SK-N-SH treated with all-trans-retinoic acid at 6 μM for 48 hours (cell line): ENCODE measurements at regions not wholly inside any gene's neighbourhood (a gene's known extent, or its start where the extent isn't known, plus 50 kb on each side); places are given as distances from the start of the nearest gene placed in this dataset.

ENCODE experiments used
- ATAC-seq: fragments of 200-7000 bp; cut with Tn5 transposase; 3 replicates; pipeline ENCODE4 v1.9.1; 2020; ENCODE audit warnings: mild to moderate bottlenecking, moderate library complexity
- ARNTL ChIP-seq: fragments of 450-650 bp; formaldehyde crosslinking; IDR thresholded peaks from 2 replicates; pipeline ENCODE4 v1.5.0; 2020; ENCODE audit warnings: low read depth, mild to moderate bottlenecking, moderate library complexity, borderline replicate concordance
- BACH2 ChIP-seq: fragments of 250-450 bp; sonication (Bioruptor Pico); IDR thresholded peaks from 2 replicates; pipeline ENCODE4 v1.9.0; 2021; ENCODE audit warnings: mild to moderate bottlenecking, borderline replicate concordance
- CSDC2 ChIP-seq: fragments of 250-450 bp; sonication (Bioruptor Pico); IDR thresholded peaks from 2 replicates; pipeline ENCODE4 v1.5.0; 2020; ENCODE audit warnings: mild to moderate bottlenecking, moderate library complexity
- CSRNP3 ChIP-seq: fragments of 250-450 bp; sonication (Bioruptor Pico); IDR thresholded peaks from 2 replicates; pipeline ENCODE4 v1.5.1; 2021; ENCODE audit warnings: mild to moderate bottlenecking, moderate library complexity
- ESRRG ChIP-seq: fragments of 250-450 bp; sonication (Bioruptor Pico); IDR thresholded peaks from 2 replicates; pipeline ENCODE4 v1.6.1; 2021; ENCODE audit warnings: mild to moderate bottlenecking
- GLIS3 ChIP-seq: fragments of 250-450 bp; sonication (Bioruptor Pico); IDR thresholded peaks from 2 replicates; pipeline ENCODE4 v1.5.0; 2020; ENCODE audit warnings: mild to moderate bottlenecking, moderate library complexity
- OSR1 ChIP-seq: fragments of 250-450 bp; sonication (Bioruptor Pico); IDR thresholded peaks from 2 replicates; pipeline ENCODE4 v1.8.0; 2022; ENCODE audit warnings: moderate library complexity, mild to moderate bottlenecking, inconsistent platforms
- PATZ1 ChIP-seq: fragments of 250-450 bp; sonication (Bioruptor Pico); IDR thresholded peaks from 2 replicates; pipeline ENCODE4 v1.8.0; 2020; ENCODE audit warnings: mild to moderate bottlenecking, moderate library complexity, borderline replicate concordance
- POU6F1 ChIP-seq: fragments of 250-450 bp; sonication (Bioruptor Pico); IDR thresholded peaks from 2 replicates; pipeline ENCODE4 v1.8.0; 2021; ENCODE audit warnings: low read depth, mild to moderate bottlenecking, moderate library complexity, borderline replicate concordance
- PPARA ChIP-seq: fragments of 250-450 bp; sonication (Bioruptor Pico); IDR thresholded peaks from 2 replicates; pipeline ENCODE4 v1.5.0; 2020; ENCODE audit warnings: mild to moderate bottlenecking, borderline replicate concordance
- RARB ChIP-seq: fragments of 250-450 bp; sonication (Bioruptor Pico); IDR thresholded peaks from 2 replicates; pipeline ENCODE4 v1.8.0; 2021; ENCODE audit warnings: mild to moderate bottlenecking, moderate library complexity
- SNAI2 ChIP-seq: fragments of 250-450 bp; sonication (Bioruptor Pico); IDR thresholded peaks from 2 replicates; pipeline ENCODE4 v1.5.0; 2020; ENCODE audit warnings: mild to moderate bottlenecking, moderate library complexity
- TOX ChIP-seq: fragments of 250-450 bp; sonication (Bioruptor Pico); IDR thresholded peaks from 2 replicates; pipeline ENCODE4 v1.8.0; 2021; ENCODE audit warnings: mild to moderate bottlenecking, moderate library complexity, borderline replicate concordance
- ZC3H10 ChIP-seq: fragments of 250-450 bp; sonication (Bioruptor Pico); IDR thresholded peaks from 2 replicates; pipeline ENCODE4 v1.5.1; 2021; ENCODE audit warnings: mild to moderate bottlenecking, moderate library complexity
- ZFP3 ChIP-seq: fragments of 250-450 bp; sonication (Bioruptor Pico); IDR thresholded peaks from 2 replicates; pipeline ENCODE4 v1.5.0; 2020; ENCODE audit warnings: mild to moderate bottlenecking, moderate library complexity
- ZFP30 ChIP-seq: fragments of 450-650 bp; formaldehyde crosslinking; IDR thresholded peaks from 2 replicates; pipeline ENCODE4 v1.5.0; 2022; ENCODE audit warnings: mild to moderate bottlenecking, moderate library complexity
- ZNF565 ChIP-seq: fragments of 450-650 bp; formaldehyde crosslinking; conservative IDR thresholded peaks from 2 replicates; pipeline ENCODE4 v1.5.0; 2020; ENCODE audit warnings: low read depth, mild to moderate bottlenecking, moderate library complexity
- ZNF70 ChIP-seq: fragments of 450-650 bp; formaldehyde crosslinking; IDR thresholded peaks from 2 replicates; pipeline ENCODE4 v1.5.0; 2020; ENCODE audit warnings: mild to moderate bottlenecking, moderate library complexity
- ZNF8 ChIP-seq: fragments of 450-650 bp; formaldehyde crosslinking; IDR thresholded peaks from 2 replicates; pipeline ENCODE4 v1.5.0; 2020; ENCODE audit warnings: mild to moderate bottlenecking, moderate library complexity
- TF ChIP-seq, protein P1 (sequence below): fragments of 250-450 bp; sonication (Bioruptor Pico); IDR thresholded peaks from 2 replicates; pipeline ENCODE4 v1.5.1; 2020; ENCODE audit warnings: low read depth, mild to moderate bottlenecking, moderate library complexity

DNA sequence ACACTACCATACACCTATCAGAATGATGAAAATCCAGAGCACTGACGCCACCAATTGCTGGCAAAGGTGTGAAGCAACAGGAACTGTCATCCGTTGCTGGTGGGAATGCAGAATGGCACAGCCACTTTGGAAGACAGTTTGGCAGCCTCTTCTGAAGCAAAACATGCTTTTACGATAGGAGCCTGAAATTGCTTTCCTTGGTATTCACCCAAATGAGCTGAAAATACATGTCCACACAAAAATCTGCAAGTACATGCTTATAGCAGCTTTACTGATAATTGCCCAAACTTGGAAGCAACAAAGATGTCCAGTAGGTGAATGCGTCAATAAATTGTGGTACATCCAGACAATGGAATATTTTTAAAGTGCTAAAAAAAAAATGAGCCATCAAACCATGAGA, 322.8 kb upstream of the FAT1 start (continued):
- TF ChIP-seq, protein P1, sequence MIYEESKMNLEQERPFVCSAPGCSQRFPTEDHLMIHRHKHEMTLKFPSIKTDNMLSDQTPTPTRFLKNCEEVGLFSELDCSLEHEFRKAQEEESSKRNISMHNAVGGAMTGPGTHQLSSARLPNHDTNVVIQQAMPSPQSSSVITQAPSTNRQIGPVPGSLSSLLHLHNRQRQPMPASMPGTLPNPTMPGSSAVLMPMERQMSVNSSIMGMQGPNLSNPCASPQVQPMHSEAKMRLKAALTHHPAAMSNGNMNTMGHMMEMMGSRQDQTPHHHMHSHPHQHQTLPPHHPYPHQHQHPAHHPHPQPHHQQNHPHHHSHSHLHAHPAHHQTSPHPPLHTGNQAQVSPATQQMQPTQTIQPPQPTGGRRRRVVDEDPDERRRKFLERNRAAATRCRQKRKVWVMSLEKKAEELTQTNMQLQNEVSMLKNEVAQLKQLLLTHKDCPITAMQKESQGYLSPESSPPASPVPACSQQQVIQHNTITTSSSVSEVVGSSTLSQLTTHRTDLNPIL, result no peak
- no peak for TF ChIP-seq PPARA
- no peak for TF ChIP-seq SNAI2 (CRISPR knock-in tag)
- no peak for TF ChIP-seq CSDC2
- no peak for TF ChIP-seq CSRNP3 (CRISPR knock-in tag)

- TF ChIP-seq ESRRG (CRISPR knock-in tag), result no peak
- TF ChIP-seq BACH2 (CRISPR knock-in tag), result no peak
- TF ChIP-seq OSR1 (CRISPR knock-in tag), result no peak
- no peak for TF ChIP-seq ZFP3 (CRISPR knock-in tag)
- no peak for TF ChIP-seq PPARA
- TF ChIP-seq ZNF8, result no peak
- no peak for TF ChIP-seq CSDC2
- TF ChIP-seq TOX (CRISPR knock-in tag), result no peak
- no peak for TF ChIP-seq SNAI2 (CRISPR knock-in tag)
- TF ChIP-seq ARNTL (CRISPR knock-in tag), result no peak
- TF ChIP-seq POU6F1, result no peak
- no peak for TF ChIP-seq GLIS3 (CRISPR knock-in tag)
- no peak for TF ChIP-seq ZNF565
- no peak for ATAC-seq
These were observed 335.4 kb upstream of the FAT1 start for GRCh38 chr4:187059021-187059420.

- TF ChIP-seq GLIS3 (CRISPR knock-in tag) (no peak), ZNF8 (no peak), ZNF70 (CRISPR knock-in tag) (no peak), CSDC2 (no peak), PPARA (no peak), ZFP3 (CRISPR knock-in tag) (no peak), ARNTL (CRISPR knock-in tag) (no peak), PATZ1 (CRISPR knock-in tag) (no peak), RARB (CRISPR knock-in tag) (no peak), ZNF565 (no peak), ZC3H10 (CRISPR knock-in tag) (no peak), POU6F1 (no peak)
- no peak for ATAC-seq
These were observed 336.2 kb upstream of the FAT1 start for GRCh38 chr4:187059895-187060294.

DNA sequence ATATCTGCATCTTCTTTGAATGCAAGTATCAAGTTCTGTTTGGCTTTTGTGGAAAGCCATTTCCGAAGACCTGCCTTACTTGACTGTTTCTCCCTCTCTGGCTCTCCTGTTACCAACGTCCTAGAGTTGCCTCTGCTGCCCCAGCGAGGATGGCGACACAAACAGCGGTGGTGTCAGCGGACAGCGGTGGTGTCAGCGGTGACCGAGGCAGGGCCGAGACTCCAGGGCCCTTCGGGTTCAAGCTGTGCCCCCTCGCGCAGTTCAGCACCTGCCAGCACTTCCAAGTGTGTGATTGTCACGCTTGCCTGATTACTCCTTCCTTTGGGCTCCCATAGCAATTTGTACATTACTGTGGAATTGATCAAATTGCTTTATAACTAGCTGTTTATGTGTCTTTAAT, 336.9 kb upstream of the FAT1 start:
- no peak for ATAC-seq
- TF ChIP-seq ZC3H10 (CRISPR knock-in tag) (no peak), RARB (CRISPR knock-in tag) (no peak), ARNTL (CRISPR knock-in tag) (no peak), ZFP30 (CRISPR knock-in tag) (no peak), ZNF70 (CRISPR knock-in tag) (no peak), CSRNP3 (CRISPR knock-in tag) (no peak), ZFP3 (CRISPR knock-in tag) (no peak), ESRRG (CRISPR knock-in tag) (no peak)
